Endothelial cell of umbilical vein (primary cell): ENCODE measurements at regions not wholly inside any gene's neighbourhood (a gene's known extent, or its start where the extent isn't known, plus 50 kb on each side); places are given as distances from the start of the nearest gene placed in this dataset.

Experiments used
- BruUV-seq: library from RNA; stranded (reverse); fragments of 400-500 nt; replicated peaks from 2 replicates; lab custom pipeline; 2021; lab: Mats Ljungman, UMichigan
- CTCF ChIA-PET: fragments of 300-600, 350-600 bp; sonication (Branson Sonifier 250); formaldehyde crosslinking; loops from one replicate; lab custom pipeline; 2021; ENCODE audit warnings: antibody characterized with exemption, inconsistent platforms; lab: Charles Lee
- POLR2A ChIA-PET: fragments of 300-600, 350-600 bp; sonication (Branson Sonifier 250); formaldehyde crosslinking; loops from one replicate; lab custom pipeline; 2021; ENCODE audit warnings: antibody characterized with exemption, inconsistent platforms; lab: Charles Lee
- DNase-seq: peaks from one replicate; pipeline ENCODE4 v3.0.0-alpha.2; 2011; ENCODE audit warnings: low read depth, low spot score
- FAIRE-seq: peaks from 2 replicates; lab custom pipeline; 2011; peaks lifted over from hg19 to GRCh38; lab: Jason Lieb, UNC
- H2AFZ ChIP-seq: 2 replicates; pipeline ENCODE4 v1.6.0; 2012; ENCODE audit warnings: low read depth, low read length, control low read depth, inconsistent platforms
- H3K27ac ChIP-seq: 2 replicates; pipeline ENCODE4 v1.5.1; 2011; ENCODE audit warnings: low read depth, mild to moderate bottlenecking, control low read depth, low read length, moderate library complexity; ENCODE audit not compliant: insufficient read depth
- H3K27me3 ChIP-seq, 2 experiments: 2 replicates each; pipeline versions ENCODE4 v1.6.0 to v1.6.1; 2011; ENCODE audit warnings: low read length in 2 of 2, mixed read lengths in 1 of 2; ENCODE audit not compliant: control insufficient read depth in 2 of 2, insufficient read depth in 2 of 2
- H3K36me3 ChIP-seq, 2 experiments: 2 replicates in 1 of 2; 3 replicates in 1 of 2; pipeline ENCODE4 v1.5.1; 2011; ENCODE audit warnings: low read length in 2 of 2, mild to moderate bottlenecking in 1 of 2, moderate library complexity in 1 of 2; ENCODE audit not compliant: control insufficient read depth in 2 of 2, insufficient read depth in 2 of 2; ENCODE audit errors: extremely low read depth in 1 of 2
- H3K4me1 ChIP-seq: 3 replicates; pipeline ENCODE4 v1.5.1; 2011; ENCODE audit warnings: mild to moderate bottlenecking, low read length; ENCODE audit not compliant: control insufficient read depth, insufficient read depth; ENCODE audit errors: extremely low read depth
- H3K4me2 ChIP-seq: 2 replicates; pipeline ENCODE4 v1.6.1; 2011; ENCODE audit warnings: low read length, control low read depth, mixed read lengths; ENCODE audit not compliant: insufficient read depth
- H3K4me3 ChIP-seq, 3 experiments: fragments of 200-600 bp in 1 of 3; sonication (generic), shearing (Covaris generic) in 1 of 3; replicated peaks in 1 of 3; 2 replicates each; pipeline ENCODE4 v1.5.1; 2011 to 2016; ENCODE audit warnings: control low read depth in 3 of 3, low read length in 3 of 3, mild to moderate bottlenecking in 2 of 3, inconsistent platforms in 1 of 3, low read depth in 1 of 3, moderate library complexity in 1 of 3; ENCODE audit not compliant: insufficient read depth in 1 of 3
- H3K79me2 ChIP-seq: 2 replicates; pipeline ENCODE4 v1.6.0; 2012; ENCODE audit warnings: low read length, inconsistent platforms; ENCODE audit not compliant: control insufficient read depth, insufficient read depth
- H3K9ac ChIP-seq: replicated peaks from 2 replicates; pipeline ENCODE3; 2011; ENCODE audit warnings: low read length, control low read depth; ENCODE audit not compliant: insufficient read depth; ENCODE audit errors: extremely low read depth
- H3K9me1 ChIP-seq: replicated peaks from 3 replicates; pipeline ENCODE4 v1.6.0; 2011; ENCODE audit warnings: mild to moderate bottlenecking, low read length; ENCODE audit not compliant: control insufficient read depth, insufficient read depth; ENCODE audit errors: extremely low read depth
- H3K9me3 ChIP-seq: replicated peaks from 2 replicates; pipeline ENCODE4 v1.5.1; 2012; ENCODE audit warnings: low read length, inconsistent platforms; ENCODE audit not compliant: control insufficient read depth, insufficient read depth
- H4K20me1 ChIP-seq: replicated peaks from 2 replicates; pipeline ENCODE3; 2011; ENCODE audit warnings: mild to moderate bottlenecking, low read length; ENCODE audit not compliant: control insufficient read depth, insufficient read depth; ENCODE audit errors: extremely low read depth
- CTCF ChIP-seq, 2 donors: IDR thresholded peaks; 1 replicate in 1 of 2; 2 replicates in 1 of 2; pipeline ENCODE4 v1.5.1; 2011; ENCODE audit warnings: low read length in 2 of 2, mild to moderate bottlenecking in 2 of 2, moderate library complexity in 2 of 2, control low read depth in 1 of 2, inconsistent platforms in 1 of 2, low read depth in 1 of 2; ENCODE audit not compliant: insufficient read depth in 1 of 2; ENCODE audit errors: extremely low read depth in 1 of 2
- EZH2 ChIP-seq: IDR thresholded peaks from 2 replicates; pipeline ENCODE4 v1.6.1; 2012; ENCODE audit warnings: borderline replicate concordance, low read depth, mild to moderate bottlenecking, moderate library complexity, low read length, inconsistent platforms; ENCODE audit not compliant: severe bottlenecking
- FOS ChIP-seq: IDR thresholded peaks from 2 replicates; pipeline ENCODE4 v1.6.1; 2011; ENCODE audit warnings: mild to moderate bottlenecking, low read length, moderate library complexity, borderline replicate concordance; ENCODE audit not compliant: insufficient read depth
- GATA2 ChIP-seq: IDR thresholded peaks from 2 replicates; pipeline ENCODE4 v1.7.0; 2011; ENCODE audit warnings: low read depth, mild to moderate bottlenecking, moderate library complexity, mixed read lengths, low read length; ENCODE audit not compliant: insufficient read length, insufficient read depth
- JUN ChIP-seq: IDR thresholded peaks from 2 replicates; pipeline ENCODE4 v1.6.1; 2011; ENCODE audit warnings: borderline replicate concordance, low read depth; ENCODE audit not compliant: insufficient read length, insufficient read depth
- MAX ChIP-seq: IDR thresholded peaks from 2 replicates; pipeline ENCODE4 v1.6.1; 2011; ENCODE audit not compliant: insufficient read depth, insufficient read length
- MYC ChIP-seq: IDR thresholded peaks from one replicate; pipeline ENCODE4 v1.6.1; 2011; ENCODE audit warnings: mild to moderate bottlenecking, low read depth, low read length
- POLR2A ChIP-seq: IDR thresholded peaks from 2 replicates; pipeline ENCODE4 v1.6.1; 2012; ENCODE audit warnings: low read depth, mild to moderate bottlenecking, control low read depth, low read length
- POLR2AphosphoS5 ChIP-seq: IDR thresholded peaks from 2 replicates; pipeline ENCODE4 v1.6.1; 2012; ENCODE audit warnings: low read depth, mild to moderate bottlenecking, control low read depth, low read length, moderate library complexity; ENCODE audit not compliant: insufficient read depth
- dilution Hi-C: fragments of 300-500 bp; cut with MboI; formaldehyde crosslinking; loops from one replicate; pipeline ENCODE4 v1.15.0; 2019; ENCODE audit warnings: low sequenced_read_pairs; ENCODE audit not compliant: extremely low pct_ligation_motif_present
- intact Hi-C: fragments of 100-400 bp; cut with micrococcal nuclease; formaldehyde crosslinking; loops from one replicate; pipeline ENCODE4 v1.10.0; 2022

GRCh38 chr2:17413036-17413435, 105.2 kb downstream of the RAD51AP2 start:
- H3K27ac ChIP-seq, result no peak overlapping the region
- no peak overlapping the region for H3K9ac ChIP-seq
- BruUV-seq, result no TSS peak
- CTCF ChIA-PET, result no interaction called here
- no peaks in the 10 kb centered on the region for H3K9me1 ChIP-seq
- TF ChIP-seq GATA2 (no peak), MAX (no peak), MYC (no peak), CTCF (IDR thresholded peaks at IDR 0.05; ENCODE audit: extremely low read depth in 1 of 2, insufficient read depth in 1 of 2, low read depth in 1 of 2, low read length in 2 of 2) (no peak), EZH2 (no peak), JUN (no peak), FOS (no peak), POLR2AphosphoS5 (no peak), POLR2A (no peak)
- FAIRE-seq (no peak), DNase-seq (no peak)
- H3K9me3 ChIP-seq, result no peaks in the 10 kb centered on the region
- no peak overlapping the region for H3K4me3 ChIP-seq
- no peaks in the 10 kb centered on the region for H3K36me3 ChIP-seq
- dilution Hi-C loops, result no loop called here
- no peaks in the 10 kb centered on the region for H3K4me1 ChIP-seq
- no peak overlapping the region for H2AFZ ChIP-seq
- H4K20me1 ChIP-seq, result no peaks in the 10 kb centered on the region
- H3K4me2 ChIP-seq, result no peak overlapping the region
- POLR2A ChIA-PET, result no interaction called here
- H3K79me2 ChIP-seq, result no peaks in the 10 kb centered on the region
- H3K27me3 ChIP-seq, result no peaks in the 10 kb centered on the region
- intact Hi-C loops, result no loop called here
